ENCODE measurements at regions not wholly inside any gene's neighbourhood (a gene's known extent, or its start where the extent isn't known, plus 50 kb on each side); places are given as distances from the start of the nearest gene placed in this dataset.

DNA sequence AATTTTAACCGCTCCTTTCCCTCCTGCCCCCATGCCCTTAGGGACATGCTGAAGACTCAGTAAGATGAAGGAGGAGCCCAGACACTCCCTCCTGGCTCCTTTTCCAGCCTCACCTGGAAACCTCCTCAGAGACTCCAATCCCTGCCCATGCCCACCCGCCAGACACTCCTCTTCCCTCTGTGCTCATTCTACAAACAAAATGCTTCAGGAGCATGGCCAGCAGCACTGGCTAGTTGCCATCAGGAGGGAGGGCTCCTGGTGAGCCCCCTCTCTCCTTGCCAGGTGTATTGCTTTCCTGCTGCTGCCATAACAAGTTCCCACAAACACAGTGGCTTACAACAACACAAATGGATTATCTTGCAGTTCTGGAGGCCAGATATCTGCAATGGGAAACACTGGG lies 126.1 kb downstream of the PSMG1 start:
- Mint-ChIP-seq H3K27me3 (no peaks in the 10 kb centered on the region), H3K27ac (no peak overlapping the region), H3K9me3 (no peaks in the 10 kb centered on the region), H3K4me1 (ENCODE audit: low read depth) (no peaks in the 10 kb centered on the region), H3K36me3 (ENCODE audit: low read depth) (no peaks in the 10 kb centered on the region), H3K4me3 (no peak overlapping the region)
- intact Hi-C loops (cut with DNase I, micrococcal nuclease), result no loop called here
- TF ChIP-seq, protein P1, sequence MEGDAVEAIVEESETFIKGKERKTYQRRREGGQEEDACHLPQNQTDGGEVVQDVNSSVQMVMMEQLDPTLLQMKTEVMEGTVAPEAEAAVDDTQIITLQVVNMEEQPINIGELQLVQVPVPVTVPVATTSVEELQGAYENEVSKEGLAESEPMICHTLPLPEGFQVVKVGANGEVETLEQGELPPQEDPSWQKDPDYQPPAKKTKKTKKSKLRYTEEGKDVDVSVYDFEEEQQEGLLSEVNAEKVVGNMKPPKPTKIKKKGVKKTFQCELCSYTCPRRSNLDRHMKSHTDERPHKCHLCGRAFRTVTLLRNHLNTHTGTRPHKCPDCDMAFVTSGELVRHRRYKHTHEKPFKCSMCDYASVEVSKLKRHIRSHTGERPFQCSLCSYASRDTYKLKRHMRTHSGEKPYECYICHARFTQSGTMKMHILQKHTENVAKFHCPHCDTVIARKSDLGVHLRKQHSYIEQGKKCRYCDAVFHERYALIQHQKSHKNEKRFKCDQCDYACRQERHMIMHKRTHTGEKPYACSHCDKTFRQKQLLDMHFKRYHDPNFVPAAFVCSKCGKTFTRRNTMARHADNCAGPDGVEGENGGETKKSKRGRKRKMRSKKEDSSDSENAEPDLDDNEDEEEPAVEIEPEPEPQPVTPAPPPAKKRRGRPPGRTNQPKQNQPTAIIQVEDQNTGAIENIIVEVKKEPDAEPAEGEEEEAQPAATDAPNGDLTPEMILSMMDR (IDR thresholded peaks at IDR 0.05), result no peak
- no peak overlapping the region for H3K27ac ChIP-seq (ENCODE audit: low read depth in 1 of 2, low read length in 2 of 2)
- peaks cover 0 to 6% of the 10 kb centered on the region in 2 experiments for H3K9me3 ChIP-seq (ENCODE audit: control insufficient read depth in 1 of 2, insufficient read depth in 1 of 2, low read length in 2 of 2)
- H3K4me3 ChIP-seq (ENCODE audit: low read length), result no peak overlapping the region
- POLR2A ChIA-PET, result no interaction called here
- no peak for DNase-seq
- H3K27me3 ChIP-seq (ENCODE audit: control insufficient read depth in 1 of 2, insufficient read depth in 2 of 2, low read length in 2 of 2), result no peaks in the 10 kb centered on the region
- H3K4me1 ChIP-seq (ENCODE audit: insufficient read depth, low read length), result no peaks in the 10 kb centered on the region
- no peaks in the 10 kb centered on the region for H3K36me3 ChIP-seq (ENCODE audit: insufficient read depth, low read length)
- no peak for ATAC-seq (ENCODE audit: poor library complexity)
- CTCF ChIA-PET, result no interaction called here

- intact Hi-C loops (cut with DNase I, micrococcal nuclease), result no loop called here
- no peaks in the 10 kb centered on the region for H3K27me3 Mint-ChIP-seq
- H3K9me3 ChIP-seq (ENCODE audit: control insufficient read depth in 1 of 2, insufficient read depth in 1 of 2, low read length in 2 of 2), result peaks cover 0 to 1% of the 10 kb centered on the region in 2 experiments
- no peaks in the 10 kb centered on the region for H3K27me3 ChIP-seq (ENCODE audit: control insufficient read depth in 1 of 2, insufficient read depth in 2 of 2, low read length in 2 of 2)
- ATAC-seq (ENCODE audit: poor library complexity), result no peak
- POLR2A ChIA-PET, result no interaction called here
- no peak for DNase-seq
- no peak overlapping the region for H3K27ac Mint-ChIP-seq
- H3K4me1 Mint-ChIP-seq (ENCODE audit: low read depth), result no peaks in the 10 kb centered on the region
- H3K36me3 Mint-ChIP-seq (ENCODE audit: low read depth), result no peaks in the 10 kb centered on the region
- TF ChIP-seq, protein P1 (IDR thresholded peaks at IDR 0.05), result no peak
- H3K4me3 Mint-ChIP-seq, result no peak overlapping the region
- H3K27ac ChIP-seq (ENCODE audit: low read depth in 1 of 2, low read length in 2 of 2), result no peak overlapping the region
- CTCF ChIA-PET, result no interaction called here
- no peaks in the 10 kb centered on the region for H3K4me1 ChIP-seq (ENCODE audit: insufficient read depth, low read length)
- H3K36me3 ChIP-seq (ENCODE audit: insufficient read depth, low read length), result no peaks in the 10 kb centered on the region
- no peak overlapping the region for H3K4me3 ChIP-seq (ENCODE audit: low read length)
- H3K9me3 Mint-ChIP-seq, result no peaks in the 10 kb centered on the region
Measured at GRCh38 chr21:39056636-39057035, 126.6 kb downstream of the PSMG1 start.

DNA sequence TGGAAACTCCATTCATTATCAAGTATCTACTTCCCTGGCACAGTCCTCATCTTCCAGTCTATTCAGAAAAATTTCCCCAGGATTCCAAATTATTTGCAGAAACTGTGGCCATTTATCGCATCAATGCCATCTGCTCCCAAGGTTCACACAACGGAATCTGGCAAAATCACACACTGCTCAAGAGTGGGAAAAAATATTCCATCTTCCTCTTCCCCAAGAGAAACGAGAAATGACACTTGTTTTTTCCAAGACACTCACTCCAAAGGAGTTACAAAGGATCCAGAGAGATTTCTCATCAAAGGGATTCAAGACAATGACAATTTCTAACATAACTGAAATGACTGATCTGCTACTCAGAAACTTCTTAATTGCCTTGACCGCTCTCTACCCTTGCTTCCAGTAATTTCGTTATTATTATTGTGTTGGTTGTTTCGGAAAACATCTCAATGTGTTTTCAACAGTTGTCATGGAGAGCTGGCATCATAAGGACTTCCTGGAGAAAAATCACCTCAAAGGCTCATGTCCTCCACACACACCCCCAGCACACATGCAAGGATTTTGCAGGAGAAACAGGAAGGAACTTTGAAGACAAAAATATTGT lies 128.0 kb downstream of the PSMG1 start:
- no peak for DNase-seq
- H3K27ac Mint-ChIP-seq, result no peak overlapping the region
- CTCF ChIA-PET, result no interaction called here
- ATAC-seq (ENCODE audit: poor library complexity), result no peak
- no peaks in the 10 kb centered on the region for H3K9me3 Mint-ChIP-seq
- TF ChIP-seq, protein P1 (IDR thresholded peaks at IDR 0.05), result no peak
- Histone ChIP-seq H3K27ac (ENCODE audit: low read depth in 1 of 2, low read length in 2 of 2) (no peak overlapping the region), H3K9me3 (ENCODE audit: control insufficient read depth in 1 of 2, insufficient read depth in 1 of 2, low read length in 2 of 2) (no peaks in the 10 kb centered on the region), H3K4me1 (ENCODE audit: insufficient read depth, low read length) (no peaks in the 10 kb centered on the region), H3K27me3 (ENCODE audit: control insufficient read depth in 1 of 2, insufficient read depth in 2 of 2, low read length in 2 of 2) (no peaks in the 10 kb centered on the region), H3K4me3 (ENCODE audit: low read length) (no peak overlapping the region), H3K36me3 (ENCODE audit: insufficient read depth, low read length) (no peaks in the 10 kb centered on the region)
- H3K27me3 Mint-ChIP-seq, result no peaks in the 10 kb centered on the region
- H3K4me3 Mint-ChIP-seq, result no peak overlapping the region
- no peaks in the 10 kb centered on the region for H3K4me1 Mint-ChIP-seq (ENCODE audit: low read depth)
- intact Hi-C loops (cut with DNase I, micrococcal nuclease), result no loop called here
- POLR2A ChIA-PET, result no interaction called here
- H3K36me3 Mint-ChIP-seq (ENCODE audit: low read depth), result no peaks in the 10 kb centered on the region

Measured in CD4-positive, alpha-beta T cell (primary cell).